ENCODE measurements at regions not wholly inside any gene's neighbourhood (a gene's known extent, or its start where the extent isn't known, plus 50 kb on each side); places are given as distances from the start of the nearest gene placed in this dataset.

DNA sequence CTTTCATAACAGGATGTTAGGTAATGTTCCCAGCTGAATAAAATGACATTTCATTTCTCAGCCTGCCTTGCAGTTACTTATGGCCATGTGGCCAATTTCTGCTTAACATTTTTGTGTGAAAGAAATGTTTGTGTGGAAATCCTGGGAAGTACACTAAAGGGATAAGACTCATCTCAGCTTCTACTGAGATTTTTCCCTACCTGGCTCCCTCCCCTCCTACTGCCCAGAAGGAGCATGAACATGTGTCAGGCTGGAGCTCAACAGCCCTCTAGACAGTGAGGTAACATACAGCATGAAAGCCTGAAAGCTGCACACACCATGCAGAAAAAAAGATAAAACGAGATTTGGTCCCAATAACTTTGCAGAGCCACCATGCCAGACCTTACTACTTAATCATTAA is 288.4 kb upstream of the COX7C start:
- no peak overlapping the region for H3K4me3 ChIP-seq (ENCODE audit: low read length)
- ATAC-seq (no peak), DNase-seq (no peak)
- no peaks in the 10 kb centered on the region for H3K9me3 ChIP-seq (ENCODE audit: control insufficient read depth, low read length)
- intact Hi-C loops (cut with DNase I): no loop called here
- no peaks in the 10 kb centered on the region for H3K27me3 ChIP-seq (ENCODE audit: control insufficient read depth, insufficient read depth)
- no peak overlapping the region for H3K27ac ChIP-seq (ENCODE audit: low read length)
- 74% methylated on average over 1 of the region's 1 CpG for WGBS
- no peaks in the 10 kb centered on the region for H3K4me1 ChIP-seq (ENCODE audit: control insufficient read depth, insufficient read depth, low read length)

DNA sequence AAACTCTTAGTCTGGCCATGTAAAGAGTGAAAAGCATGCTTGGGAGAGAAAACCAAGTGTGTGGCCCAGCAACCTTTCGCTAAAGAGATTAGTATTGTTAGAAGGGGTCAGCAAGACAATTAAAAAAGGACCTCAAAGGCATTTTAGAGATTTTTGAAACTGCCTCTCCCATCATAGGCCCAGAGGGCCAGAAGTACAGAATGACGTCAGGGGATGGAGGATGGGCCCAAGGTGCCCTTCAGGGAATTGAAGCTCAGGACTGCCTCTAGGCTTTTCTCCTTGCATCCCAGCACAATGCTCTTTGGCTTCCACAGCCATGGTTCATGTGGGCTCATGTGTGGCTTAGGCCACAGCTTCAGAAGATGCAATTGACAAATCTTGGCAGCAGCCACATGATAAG is 287.0 kb upstream of the COX7C start:
- no peak overlapping the region for H3K4me3 ChIP-seq (ENCODE audit: low read length)
- H3K9me3 ChIP-seq (ENCODE audit: control insufficient read depth, low read length): no peaks in the 10 kb centered on the region
- ATAC-seq: no peak
- no peaks in the 10 kb centered on the region for H3K27me3 ChIP-seq (ENCODE audit: control insufficient read depth, insufficient read depth)
- intact Hi-C loops (cut with DNase I): no loop called here
- DNase-seq: no peak
- H3K27ac ChIP-seq (ENCODE audit: low read length): no peak overlapping the region
- no peaks in the 10 kb centered on the region for H3K4me1 ChIP-seq (ENCODE audit: control insufficient read depth, insufficient read depth, low read length)
- WGBS: 88% methylated on average over 2 of the region's 2 CpGs

DNA sequence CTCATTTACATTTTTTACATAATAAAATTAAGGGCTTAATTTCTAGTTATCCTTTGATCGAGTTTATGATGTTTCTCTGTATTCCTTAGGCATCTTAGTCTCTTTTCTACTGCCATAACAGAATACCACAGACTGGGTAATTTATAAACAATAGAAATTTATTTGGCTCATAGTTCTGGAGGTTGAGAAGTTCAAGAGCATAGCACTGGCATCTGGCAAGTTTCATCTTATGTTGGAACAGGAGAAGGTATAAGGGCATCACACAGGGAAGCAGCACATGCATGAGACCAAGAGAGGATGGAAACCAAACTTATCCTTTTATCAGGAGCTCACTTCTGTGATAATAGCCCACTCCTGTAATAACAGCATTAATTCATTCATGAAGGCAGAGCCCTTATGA is 284.9 kb upstream of the COX7C start:
- no peaks in the 10 kb centered on the region for H3K4me1 ChIP-seq (ENCODE audit: control insufficient read depth, insufficient read depth, low read length)
- ATAC-seq (no peak), DNase-seq (no peak)

DNA sequence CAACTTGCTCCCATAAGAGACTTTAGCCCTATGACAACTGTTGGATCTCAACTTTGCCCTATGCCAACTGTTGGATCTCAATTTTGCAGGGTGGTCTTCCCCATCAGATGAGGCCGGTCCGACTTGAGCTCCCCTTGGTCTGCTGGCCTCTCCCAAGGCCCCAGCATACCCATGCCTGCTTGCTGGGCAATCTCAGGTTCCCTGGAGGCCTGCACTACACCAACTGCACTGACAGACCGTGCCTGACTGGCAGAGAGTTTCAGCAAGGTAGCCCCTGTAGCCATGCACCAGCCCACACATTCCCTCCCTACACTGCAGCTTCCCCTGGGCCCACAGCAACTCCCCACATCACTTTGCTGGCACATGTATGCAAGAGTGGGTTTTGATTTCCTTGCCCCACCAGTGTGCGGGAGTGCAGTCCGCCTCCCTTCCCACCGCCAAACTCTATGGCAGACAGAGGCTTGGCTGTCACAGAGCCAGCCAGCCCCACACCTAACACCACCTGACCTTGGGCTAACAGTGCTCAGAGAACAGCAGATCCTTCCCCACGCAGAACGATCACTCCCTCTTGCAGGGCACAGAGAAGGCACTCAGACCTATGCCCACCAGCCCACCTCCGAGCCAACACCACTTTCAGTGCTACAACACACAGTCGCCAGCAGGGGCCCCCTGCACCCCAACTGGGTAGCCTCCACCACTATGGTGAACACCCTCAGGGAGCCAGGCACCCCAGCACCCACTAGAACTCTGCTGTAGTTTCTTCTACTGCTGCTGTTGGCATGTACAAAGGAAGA is 279.9 kb upstream of the COX7C start:
- Histone ChIP-seq H3K9me3 (ENCODE audit: control insufficient read depth, low read length) (no peaks in the 10 kb centered on the region), H3K4me3 (ENCODE audit: low read length) (no peak overlapping the region), H3K27me3 (ENCODE audit: control insufficient read depth, insufficient read depth) (no peaks in the 10 kb centered on the region), H3K4me1 (ENCODE audit: control insufficient read depth, insufficient read depth, low read length) (no peaks in the 10 kb centered on the region), H3K27ac (ENCODE audit: low read length) (no peak overlapping the region)
- DNase-seq: no peak
- 87% methylated on average over 10 of the region's 10 CpGs for WGBS
- intact Hi-C loops (cut with DNase I): no loop called here
- ATAC-seq: no peak

More for the DNA sequence above, 284.9 kb upstream of the COX7C start:
- H3K27me3 ChIP-seq (ENCODE audit: control insufficient read depth, insufficient read depth): no peaks in the 10 kb centered on the region
- no peak overlapping the region for H3K27ac ChIP-seq (ENCODE audit: low read length)
- WGBS: 82% methylated on average over 1 of the region's 1 CpG
- H3K4me3 ChIP-seq (ENCODE audit: low read length): no peak overlapping the region
- intact Hi-C loops (cut with DNase I): no loop called here
- H3K9me3 ChIP-seq (ENCODE audit: control insufficient read depth, low read length): no peaks in the 10 kb centered on the region

DNA sequence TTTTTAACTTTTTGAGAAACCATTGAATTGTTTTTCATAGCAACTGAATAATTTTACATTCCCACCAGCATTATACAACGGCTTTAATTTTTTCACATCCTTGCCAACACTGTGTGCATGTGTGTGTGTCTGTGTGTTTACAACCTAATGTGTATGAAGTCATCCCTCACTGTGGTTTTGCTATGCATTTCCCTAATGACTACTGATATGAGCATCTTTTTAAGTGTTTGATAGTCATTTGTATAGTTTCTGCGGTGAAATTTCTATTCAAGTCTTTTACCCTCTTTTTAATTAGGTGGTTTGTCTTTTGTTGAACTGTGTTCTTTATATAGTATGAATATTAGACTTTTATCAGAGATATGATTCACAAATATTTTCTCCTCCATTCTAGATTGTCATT is 263.1 kb upstream of the COX7C start:
- intact Hi-C loops (cut with DNase I): no loop called here
- H3K4me3 ChIP-seq (ENCODE audit: low read length): no peak overlapping the region
- 52% methylated on average over 2 of the region's 2 CpGs for WGBS
- H3K9me3 ChIP-seq (ENCODE audit: control insufficient read depth, low read length): no peaks in the 10 kb centered on the region
- DNase-seq (no peak), ATAC-seq (no peak)
- H3K27ac ChIP-seq (ENCODE audit: low read length): no peak overlapping the region
- H3K27me3 ChIP-seq (ENCODE audit: control insufficient read depth, insufficient read depth): no peaks in the 10 kb centered on the region
- H3K4me1 ChIP-seq (ENCODE audit: control insufficient read depth, insufficient read depth, low read length): no peaks in the 10 kb centered on the region

DNA sequence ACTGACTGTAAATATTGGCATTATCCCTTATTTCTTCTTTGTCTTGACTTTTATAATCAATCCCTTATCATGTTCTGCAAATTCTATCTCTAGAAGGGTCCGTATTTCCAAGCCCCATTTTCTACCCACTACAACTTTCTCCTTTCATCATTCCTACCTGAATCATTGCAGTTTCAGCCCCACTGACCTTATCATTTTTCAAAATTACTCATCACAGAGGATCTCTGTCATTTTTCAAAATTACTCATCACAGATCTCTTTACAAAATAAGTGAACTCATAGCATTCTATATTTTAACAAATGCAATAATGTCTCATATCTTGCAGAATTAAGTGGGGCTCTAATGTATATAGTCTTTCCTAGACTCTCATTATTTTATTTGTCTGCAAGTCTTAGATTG is 256.9 kb upstream of the COX7C start:
- no peak overlapping the region for H3K4me3 ChIP-seq (ENCODE audit: low read length)
- H3K27me3 ChIP-seq (ENCODE audit: control insufficient read depth, insufficient read depth): no peaks in the 10 kb centered on the region
- no peak overlapping the region for H3K27ac ChIP-seq (ENCODE audit: low read length)
- no peaks in the 10 kb centered on the region for H3K9me3 ChIP-seq (ENCODE audit: control insufficient read depth, low read length)
- WGBS: 54% methylated on average over 1 of the region's 1 CpG
- intact Hi-C loops (cut with DNase I): no loop called here
- H3K4me1 ChIP-seq (ENCODE audit: control insufficient read depth, insufficient read depth, low read length): no peaks in the 10 kb centered on the region
- ATAC-seq: no peak
- DNase-seq: no peak

DNA sequence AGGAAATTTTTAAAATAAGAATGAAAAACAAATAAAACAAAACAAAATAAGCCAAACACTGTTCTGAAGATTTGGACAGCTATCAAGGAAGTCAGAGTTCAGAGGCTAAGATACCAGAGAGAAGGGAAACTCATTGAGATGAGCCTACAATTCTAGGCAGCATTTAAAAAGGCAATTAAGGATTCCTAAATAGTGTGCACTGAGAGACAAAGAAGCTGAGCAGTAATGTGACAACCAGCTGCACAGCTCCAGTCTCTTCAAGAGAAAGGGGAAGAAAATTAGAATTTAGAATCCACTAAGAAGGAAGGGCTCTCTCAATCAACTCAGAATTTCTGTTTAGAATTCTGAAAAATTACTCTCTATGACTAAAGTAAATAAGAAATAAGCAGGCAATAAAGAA is 246.7 kb upstream of the COX7C start:
- H3K27me3 ChIP-seq (ENCODE audit: control insufficient read depth, insufficient read depth): no peaks in the 10 kb centered on the region
- H3K27ac ChIP-seq (ENCODE audit: low read length): no peak overlapping the region
- intact Hi-C loops (cut with DNase I): no loop called here
- ATAC-seq (no peak), DNase-seq (no peak)
- H3K9me3 ChIP-seq (ENCODE audit: control insufficient read depth, low read length): no peaks in the 10 kb centered on the region
- H3K4me1 ChIP-seq (ENCODE audit: control insufficient read depth, insufficient read depth, low read length): no peaks in the 10 kb centered on the region
- no peak overlapping the region for H3K4me3 ChIP-seq (ENCODE audit: low read length)

DNA sequence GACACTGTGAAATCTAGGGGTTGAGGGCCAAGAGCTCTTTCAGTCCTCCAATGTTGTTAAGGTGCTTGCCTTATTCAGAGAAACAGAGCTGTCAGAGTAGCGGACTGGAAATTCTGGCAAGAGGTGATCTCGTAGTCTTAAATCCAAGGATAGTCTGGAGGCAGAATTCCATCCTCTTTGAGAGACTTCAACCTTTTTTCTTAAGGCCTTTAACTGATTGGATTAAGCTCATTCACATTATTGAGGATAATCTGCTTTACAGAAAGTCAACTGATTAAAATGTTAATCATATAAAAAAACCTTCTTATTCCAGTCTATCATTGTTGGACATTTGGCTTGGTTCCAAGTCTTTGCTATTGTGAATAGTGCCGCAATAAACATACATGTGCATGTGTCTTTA is 243.1 kb upstream of the COX7C start:
- WGBS: 87% methylated on average over 3 of the region's 3 CpGs
- no peak overlapping the region for H3K27ac ChIP-seq (ENCODE audit: low read length)
- intact Hi-C loops (cut with DNase I): no loop called here
- no peaks in the 10 kb centered on the region for H3K4me1 ChIP-seq (ENCODE audit: control insufficient read depth, insufficient read depth, low read length)
- H3K9me3 ChIP-seq (ENCODE audit: control insufficient read depth, low read length): no peaks in the 10 kb centered on the region
- H3K27me3 ChIP-seq (ENCODE audit: control insufficient read depth, insufficient read depth): no peaks in the 10 kb centered on the region
- H3K4me3 ChIP-seq (ENCODE audit: low read length): no peak overlapping the region
- ATAC-seq (no peak), DNase-seq (no peak)

DNA sequence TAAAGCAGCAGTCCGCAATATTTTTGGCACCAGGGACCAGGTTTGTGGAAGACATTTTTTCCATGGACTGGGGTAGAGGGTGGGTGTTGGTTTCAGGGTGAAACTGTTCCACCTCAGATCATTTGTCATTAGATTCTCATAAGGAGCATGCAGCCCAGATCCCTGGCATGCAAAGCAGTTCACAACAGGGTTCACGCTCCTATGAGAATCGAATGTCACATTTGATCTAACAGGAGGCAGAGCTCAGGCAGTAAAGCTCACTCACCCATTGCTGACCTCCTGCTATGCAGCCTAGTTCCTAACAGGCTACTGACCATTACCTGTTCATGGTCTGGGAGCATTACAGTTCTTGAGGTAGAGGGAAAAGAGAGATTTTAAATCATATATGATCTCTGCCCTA is 241.5 kb upstream of the COX7C start:
- Histone ChIP-seq H3K4me1 (ENCODE audit: control insufficient read depth, insufficient read depth, low read length) (no peaks in the 10 kb centered on the region), H3K27ac (ENCODE audit: low read length) (no peak overlapping the region), H3K27me3 (ENCODE audit: control insufficient read depth, insufficient read depth) (no peaks in the 10 kb centered on the region), H3K4me3 (ENCODE audit: low read length) (no peak overlapping the region), H3K9me3 (ENCODE audit: control insufficient read depth, low read length) (no peaks in the 10 kb centered on the region)
- DNase-seq (no peak), ATAC-seq (no peak)
- intact Hi-C loops (cut with DNase I): no loop called here
- whole genome bisulfite sequencing: 87% methylated on average over 3 of the region's 3 CpGs

DNA sequence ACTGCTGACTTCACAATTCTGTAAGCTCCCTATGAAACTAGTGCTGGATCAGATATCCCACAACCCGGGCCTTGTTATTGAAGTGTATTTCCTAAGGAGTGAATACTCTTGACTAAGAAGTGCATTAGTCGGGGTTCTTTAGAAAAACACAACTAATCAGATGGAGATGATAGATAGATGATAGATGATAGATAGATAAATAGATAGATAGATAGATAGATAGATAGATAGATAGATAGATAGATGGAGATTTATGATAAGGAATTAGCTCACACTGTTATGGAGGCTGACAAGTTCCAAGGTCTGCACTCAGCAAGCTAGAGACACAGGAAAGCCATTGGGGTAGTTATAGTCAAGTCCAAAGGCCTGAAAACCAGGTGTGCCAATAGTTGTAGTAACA is 214.6 kb upstream of the COX7C start:
- Histone ChIP-seq H3K27ac (ENCODE audit: low read length) (no peak overlapping the region), H3K27me3 (ENCODE audit: control insufficient read depth, insufficient read depth) (no peaks in the 10 kb centered on the region), H3K4me3 (ENCODE audit: low read length) (no peak overlapping the region), H3K4me1 (ENCODE audit: control insufficient read depth, insufficient read depth, low read length) (no peaks in the 10 kb centered on the region), H3K9me3 (ENCODE audit: control insufficient read depth, low read length) (no peaks in the 10 kb centered on the region)
- intact Hi-C loops (cut with DNase I): no loop called here
- ATAC-seq (no peak), DNase-seq (no peak)
- WGBS: 85% methylated on average over 2 of the region's 2 CpGs

DNA sequence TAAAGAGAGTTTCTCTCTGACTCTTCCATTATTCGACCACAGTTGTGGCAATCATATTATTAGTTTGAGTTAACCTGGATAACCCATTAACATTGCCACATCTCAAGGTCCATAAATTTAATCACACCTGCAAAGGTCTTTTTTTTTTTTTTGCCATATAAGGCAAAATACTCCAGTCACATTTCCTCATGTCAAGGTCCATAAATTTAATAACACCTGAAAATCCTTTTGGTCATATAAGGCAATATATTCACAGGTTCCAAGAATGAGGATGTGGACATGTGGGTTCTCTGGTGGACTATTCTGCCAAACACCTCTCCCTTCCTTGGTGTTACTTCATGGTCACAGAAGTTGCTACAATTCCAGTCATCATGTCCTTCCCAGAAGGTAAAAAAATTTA is 213.5 kb upstream of the COX7C start:
- Histone ChIP-seq H3K27me3 (ENCODE audit: control insufficient read depth, insufficient read depth) (no peaks in the 10 kb centered on the region), H3K4me3 (ENCODE audit: low read length) (no peak overlapping the region), H3K9me3 (ENCODE audit: control insufficient read depth, low read length) (no peaks in the 10 kb centered on the region), H3K4me1 (ENCODE audit: control insufficient read depth, insufficient read depth, low read length) (no peaks in the 10 kb centered on the region), H3K27ac (ENCODE audit: low read length) (no peak overlapping the region)
- DNase-seq: no peak
- 83% methylated on average over 1 of the region's 1 CpG for WGBS
- no peak for ATAC-seq
- intact Hi-C loops (cut with DNase I): no loop called here

DNA sequence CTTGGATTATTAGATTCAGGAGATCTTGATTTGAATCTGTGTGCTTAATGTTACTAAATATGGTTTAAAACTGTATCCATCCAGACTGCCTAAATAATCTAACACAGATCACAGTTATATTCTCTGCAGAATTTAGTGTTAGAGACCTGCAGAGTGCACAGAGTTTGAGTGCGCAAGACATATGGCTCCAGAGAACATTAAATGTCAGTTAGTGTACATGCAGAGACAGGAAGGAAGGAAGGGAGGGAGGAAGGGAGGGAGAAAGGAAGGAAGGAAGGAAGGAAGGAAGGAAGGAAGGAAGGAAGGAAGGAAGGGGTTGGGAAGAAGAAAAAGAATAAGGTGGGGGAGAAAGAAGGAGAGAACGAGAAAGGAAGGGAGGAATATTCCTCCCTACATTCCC is 210.0 kb upstream of the COX7C start:
- Histone ChIP-seq H3K27me3 (ENCODE audit: control insufficient read depth, insufficient read depth) (no peaks in the 10 kb centered on the region), H3K4me1 (ENCODE audit: control insufficient read depth, insufficient read depth, low read length) (no peaks in the 10 kb centered on the region), H3K4me3 (ENCODE audit: low read length) (no peak overlapping the region), H3K27ac (ENCODE audit: low read length) (no peak overlapping the region), H3K9me3 (ENCODE audit: control insufficient read depth, low read length) (no peaks in the 10 kb centered on the region)
- ATAC-seq (no peak), DNase-seq (no peak)
- intact Hi-C loops (cut with DNase I): no loop called here
- WGBS: 83% methylated on average over 2 of the region's 2 CpGs
